Activated T-helper 1 cell treated with anti-CD3 and anti-CD28 coated beads, Interleukin-12 subunit alpha, Interleukin-12 subunit beta, Interleukin-2, Interleukin-4 antibody, amounts not matched to agents 30 ng/mL and 10 ng/mL and 1 ng/mL, durations not matched to agents 14 hours and 24 hours and 36 hours (primary cell): ENCODE measurements at regions not wholly inside any gene's neighbourhood (a gene's known extent, or its start where the extent isn't known, plus 50 kb on each side); places are given as distances from the start of the nearest gene placed in this dataset.

Experiments used
- DNase-seq: peaks from one replicate; pipeline ENCODE4 v3.0.0; 2021; ENCODE audit warnings: low spot score
- H3K27ac Mint-ChIP-seq: one replicate; pipeline ENCODE4 v1.8.0; 2021; ENCODE audit warnings: mild to moderate bottlenecking, mixed read lengths
- H3K27me3 Mint-ChIP-seq: one replicate; pipeline ENCODE4 v1.8.0; 2022; ENCODE audit warnings: mild to moderate bottlenecking, moderate library complexity, mixed read lengths; ENCODE audit not compliant: insufficient read depth
- H3K36me3 Mint-ChIP-seq: one replicate; pipeline ENCODE4 v1.8.0; 2021; ENCODE audit warnings: low read depth, mixed read lengths
- H3K4me1 Mint-ChIP-seq: one replicate; pipeline ENCODE4 v1.8.0; 2021; ENCODE audit warnings: low read depth, mixed read lengths
- H3K4me3 Mint-ChIP-seq: one replicate; pipeline ENCODE4 v1.8.0; 2021; ENCODE audit warnings: mild to moderate bottlenecking, moderate library complexity, mixed read lengths
- H3K9me3 Mint-ChIP-seq: one replicate; pipeline ENCODE4 v1.8.0; 2021; ENCODE audit warnings: mixed read lengths
- intact Hi-C: fragments of 100-400 bp; cut with micrococcal nuclease; formaldehyde crosslinking; loops from one replicate; pipeline ENCODE4 v1.15.1; 2024

DNA sequence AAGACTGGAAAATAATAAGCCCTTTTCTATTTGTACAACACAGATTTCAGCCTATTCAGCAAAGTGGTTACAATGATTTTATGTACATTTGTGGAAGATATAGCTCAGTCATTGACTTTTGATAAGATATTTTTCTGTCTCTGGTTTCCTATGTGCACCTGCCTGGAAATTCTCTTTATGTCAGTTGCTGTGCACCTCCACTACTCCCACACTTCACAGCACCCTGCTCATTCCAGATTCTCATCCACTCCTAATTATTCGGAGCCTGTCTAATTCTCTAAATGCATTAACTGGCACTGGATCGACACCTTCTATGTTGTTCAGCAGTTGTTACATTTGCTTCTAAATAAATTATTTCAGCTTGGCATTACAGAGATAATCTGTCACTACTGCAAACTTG lies 275.1 kb upstream of the RND3 start:
- intact Hi-C loops = no loop called here
- no peak for DNase-seq
- H3K27me3 Mint-ChIP-seq = no peaks in the 10 kb centered on the region
- no peaks in the 10 kb centered on the region for H3K36me3 Mint-ChIP-seq
- H3K27ac Mint-ChIP-seq = no peak overlapping the region
- no peaks in the 10 kb centered on the region for H3K4me1 Mint-ChIP-seq
- H3K4me3 Mint-ChIP-seq = no peak overlapping the region
- H3K9me3 Mint-ChIP-seq = no peaks in the 10 kb centered on the region

DNA sequence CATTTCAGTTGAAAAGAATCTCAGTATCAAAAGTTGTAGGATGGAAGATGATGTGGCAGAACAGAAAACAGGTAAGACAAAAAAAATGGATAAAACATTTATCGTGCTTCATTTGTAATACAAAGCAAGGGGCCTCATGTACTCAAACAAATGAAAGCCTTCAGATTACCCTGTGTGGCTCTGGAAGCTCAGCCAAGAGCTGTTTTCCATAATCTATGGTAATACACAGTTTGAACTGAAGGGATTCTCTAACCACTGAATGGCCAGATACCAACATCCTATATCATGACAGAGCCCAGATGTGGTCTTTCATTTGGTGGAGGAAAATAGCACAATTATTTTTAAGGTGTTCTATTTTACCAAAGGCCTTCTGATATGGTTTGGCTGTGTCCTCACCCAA lies 272.1 kb upstream of the RND3 start:
- no peak overlapping the region for H3K4me3 Mint-ChIP-seq
- intact Hi-C loops = no loop called here
- no peaks in the 10 kb centered on the region for H3K27me3 Mint-ChIP-seq
- no peak for DNase-seq
- no peak overlapping the region for H3K27ac Mint-ChIP-seq
- H3K36me3 Mint-ChIP-seq = no peaks in the 10 kb centered on the region
- no peaks in the 10 kb centered on the region for H3K9me3 Mint-ChIP-seq
- H3K4me1 Mint-ChIP-seq = no peaks in the 10 kb centered on the region

DNA sequence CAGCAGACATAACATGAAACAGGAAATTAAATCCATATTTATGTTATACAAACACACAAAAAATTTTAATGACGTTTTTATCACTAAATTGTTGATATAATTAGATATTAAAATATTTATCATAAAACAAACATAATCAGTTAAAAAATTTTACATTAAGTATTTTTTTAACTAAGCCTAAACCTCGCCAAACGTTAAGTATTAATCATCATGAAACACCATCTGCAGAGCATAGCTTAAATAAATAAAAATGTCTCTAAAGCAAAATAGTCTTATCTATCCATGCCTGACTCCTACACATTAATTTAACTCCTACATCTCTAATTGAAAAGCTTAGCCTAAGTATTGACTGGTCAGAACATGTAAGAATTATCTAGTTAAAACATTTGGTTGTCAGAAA lies 271.6 kb upstream of the RND3 start:
- Mint-ChIP-seq H3K27me3 (no peaks in the 10 kb centered on the region), H3K4me1 (no peaks in the 10 kb centered on the region), H3K9me3 (no peaks in the 10 kb centered on the region), H3K4me3 (no peak overlapping the region), H3K27ac (no peak overlapping the region), H3K36me3 (no peaks in the 10 kb centered on the region)
- intact Hi-C loops = no loop called here
- DNase-seq = no peak

DNA sequence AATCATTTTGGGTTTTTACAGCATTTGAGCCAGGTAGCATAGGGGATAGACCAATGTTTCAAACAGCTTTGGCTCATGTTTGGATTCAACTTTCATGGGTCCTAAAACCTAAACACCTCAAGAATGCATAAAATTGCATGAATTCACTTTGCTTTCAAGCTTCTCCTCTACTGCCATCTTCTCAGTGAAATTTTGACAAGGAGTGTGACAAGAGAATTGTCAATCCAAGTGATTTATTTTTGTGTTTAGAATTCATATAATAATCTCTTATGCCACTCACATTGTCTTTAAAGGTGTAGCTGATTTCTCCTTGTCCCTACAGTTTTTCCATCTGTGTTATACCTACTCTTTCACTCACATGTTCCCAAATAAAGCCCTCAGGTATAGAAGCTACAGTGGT lies 264.8 kb upstream of the RND3 start:
- no peak for DNase-seq
- Mint-ChIP-seq H3K4me1 (no peaks in the 10 kb centered on the region), H3K9me3 (no peaks in the 10 kb centered on the region), H3K27me3 (no peaks in the 10 kb centered on the region), H3K36me3 (no peaks in the 10 kb centered on the region), H3K4me3 (no peak overlapping the region), H3K27ac (no peak overlapping the region)
- intact Hi-C loops = no loop called here

DNA sequence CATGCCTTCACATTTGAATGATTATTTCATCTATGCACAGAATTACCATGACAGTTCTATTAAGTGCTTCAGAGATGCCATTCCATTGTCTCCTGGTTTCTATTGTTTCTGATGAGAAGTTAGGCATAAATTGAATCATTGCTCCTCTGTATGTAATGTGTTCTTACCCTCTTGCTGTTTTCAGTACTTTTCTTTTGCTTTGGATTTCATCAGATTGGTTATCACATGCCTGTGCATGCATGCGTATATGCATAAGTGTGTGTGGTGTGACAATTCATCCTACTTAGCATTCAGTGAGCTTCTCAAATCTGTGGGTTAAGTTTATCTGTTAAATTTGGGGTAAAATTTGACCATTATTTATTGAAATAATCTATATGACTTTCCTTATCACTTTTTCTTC lies 263.3 kb upstream of the RND3 start:
- DNase-seq = no peak
- Mint-ChIP-seq H3K27ac (no peak overlapping the region), H3K36me3 (no peaks in the 10 kb centered on the region), H3K4me3 (no peak overlapping the region), H3K27me3 (no peaks in the 10 kb centered on the region), H3K9me3 (no peaks in the 10 kb centered on the region), H3K4me1 (no peaks in the 10 kb centered on the region)
- intact Hi-C loops = no loop called here

DNA sequence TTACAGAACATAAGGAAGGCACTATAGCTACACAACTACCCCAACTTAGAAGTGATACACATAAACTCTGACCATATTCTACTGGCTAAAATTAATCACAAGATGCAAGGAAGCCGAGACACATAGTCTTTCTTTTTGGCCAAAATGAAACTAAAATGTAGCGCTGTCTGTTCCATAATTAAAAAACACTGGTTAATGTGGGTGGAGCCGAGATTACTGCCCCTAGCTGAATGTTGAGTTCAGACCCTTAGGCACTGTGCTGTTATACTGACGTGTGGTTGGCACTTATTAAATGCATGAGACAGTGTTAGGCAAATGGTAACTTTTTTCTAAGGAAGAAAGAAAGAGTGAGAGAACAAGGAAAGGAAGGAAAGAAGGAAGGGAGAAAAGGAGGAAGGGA lies 254.6 kb upstream of the RND3 start:
- H3K4me3 Mint-ChIP-seq = no peak overlapping the region
- no peaks in the 10 kb centered on the region for H3K9me3 Mint-ChIP-seq
- H3K36me3 Mint-ChIP-seq = no peaks in the 10 kb centered on the region
- intact Hi-C loops = no loop called here
- H3K27me3 Mint-ChIP-seq = no peaks in the 10 kb centered on the region
- no peak overlapping the region for H3K27ac Mint-ChIP-seq
- no peaks in the 10 kb centered on the region for H3K4me1 Mint-ChIP-seq
- DNase-seq = no peak

DNA sequence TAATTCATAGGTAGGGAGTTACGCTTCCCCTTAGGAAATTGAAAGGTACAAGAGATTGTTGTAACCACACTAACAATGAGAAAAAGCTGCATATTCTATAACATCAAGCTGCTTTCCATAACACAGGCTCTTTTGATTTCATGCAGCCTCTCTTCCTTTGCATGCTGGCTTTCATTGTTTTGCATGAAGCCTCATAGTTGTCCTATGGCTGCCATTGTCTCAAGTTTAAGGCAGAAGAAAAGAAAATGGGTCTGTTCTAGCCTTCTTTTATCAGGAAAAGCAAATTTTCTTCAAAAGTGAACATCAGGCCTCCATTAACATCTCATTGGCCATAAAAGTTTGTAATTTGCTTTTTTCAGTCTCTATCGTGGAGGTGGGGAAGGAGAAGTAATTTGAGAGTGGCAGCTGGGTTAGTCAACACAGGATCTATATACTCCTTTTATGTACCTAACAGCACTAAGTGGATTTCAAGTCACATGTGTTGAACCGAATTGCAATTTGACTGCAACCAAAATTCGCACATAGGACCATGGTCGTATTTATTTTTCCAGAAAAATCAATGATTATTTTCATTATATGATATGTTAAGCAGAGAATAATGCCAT lies 248.5 kb upstream of the RND3 start:
- DNase-seq = no peak
- Mint-ChIP-seq H3K9me3 (no peaks in the 10 kb centered on the region), H3K27ac (no peak overlapping the region), H3K27me3 (no peaks in the 10 kb centered on the region), H3K4me3 (no peak overlapping the region), H3K4me1 (no peaks in the 10 kb centered on the region), H3K36me3 (no peaks in the 10 kb centered on the region)
- intact Hi-C loops = no loop called here

DNA sequence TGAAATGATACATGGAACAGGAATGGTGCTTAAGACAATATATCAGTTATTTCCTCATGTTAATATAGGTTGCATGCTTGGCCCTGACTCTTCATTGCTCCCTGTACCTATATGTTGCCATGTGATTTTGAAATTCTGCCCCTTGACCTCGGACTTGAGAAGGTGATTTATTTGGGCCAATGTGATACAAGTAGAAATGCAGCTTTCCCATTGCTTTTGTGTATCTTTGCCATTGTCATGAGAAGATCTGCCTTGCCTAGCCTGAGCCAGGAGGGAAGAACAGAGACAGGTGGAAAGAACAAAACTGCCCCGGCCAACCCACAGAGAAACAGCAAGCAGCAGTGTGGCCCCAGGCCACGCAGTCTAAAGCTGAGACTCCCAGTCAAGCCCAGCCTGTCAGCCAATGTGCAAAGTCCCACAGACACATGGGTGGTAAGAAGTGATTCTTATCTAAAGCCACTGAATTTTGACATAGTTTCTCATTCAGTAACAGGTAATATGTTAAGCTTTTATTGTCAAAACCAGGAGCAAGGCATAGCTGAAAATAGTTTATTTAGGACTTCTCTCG lies 245.7 kb upstream of the RND3 start:
- DNase-seq = no peak
- Mint-ChIP-seq H3K4me3 (no peak overlapping the region), H3K36me3 (no peaks in the 10 kb centered on the region), H3K9me3 (no peaks in the 10 kb centered on the region), H3K27ac (no peak overlapping the region), H3K4me1 (no peaks in the 10 kb centered on the region), H3K27me3 (no peaks in the 10 kb centered on the region)
- intact Hi-C loops = no loop called here

DNA sequence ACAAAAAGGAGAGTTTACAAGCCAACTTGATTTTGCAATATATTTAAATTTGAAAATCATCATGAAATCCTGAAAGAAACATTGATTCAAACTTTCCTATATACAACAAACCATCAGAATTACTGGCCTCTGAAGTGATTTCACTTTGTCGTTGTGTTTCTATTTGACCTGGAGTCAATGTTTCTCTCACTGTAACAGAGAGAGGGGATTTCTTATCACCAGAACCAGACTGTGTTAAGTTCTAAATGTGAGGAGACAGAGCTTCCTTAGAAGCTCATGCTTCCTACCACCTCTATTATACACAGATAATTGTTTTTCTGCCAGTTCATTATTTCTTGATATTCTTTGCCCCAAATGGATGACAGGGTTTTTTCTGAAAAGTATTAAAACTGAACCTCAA lies 245.0 kb upstream of the RND3 start:
- intact Hi-C loops = no loop called here
- Mint-ChIP-seq H3K27ac (no peak overlapping the region), H3K9me3 (no peaks in the 10 kb centered on the region), H3K36me3 (no peaks in the 10 kb centered on the region), H3K27me3 (no peaks in the 10 kb centered on the region), H3K4me3 (no peak overlapping the region), H3K4me1 (no peaks in the 10 kb centered on the region)
- no peak for DNase-seq

DNA sequence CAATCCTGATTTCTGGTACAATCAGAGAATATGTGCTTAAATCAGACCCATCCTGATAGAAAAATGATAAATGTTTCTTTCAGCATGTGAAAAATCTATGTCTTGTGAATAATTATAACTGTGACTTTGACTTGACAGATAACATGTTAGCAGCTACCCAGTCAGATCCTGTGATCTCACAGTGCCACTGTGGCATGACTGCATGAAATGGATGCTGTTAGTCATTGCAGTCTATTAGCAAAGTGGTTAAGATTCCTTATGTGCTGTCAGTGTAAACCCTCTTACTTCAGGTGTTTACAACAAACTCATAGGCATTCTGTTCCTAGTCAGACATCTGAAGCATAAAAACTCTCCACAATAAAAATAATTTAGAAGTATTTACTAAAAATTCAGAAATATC lies 244.6 kb upstream of the RND3 start:
- Mint-ChIP-seq H3K36me3 (no peaks in the 10 kb centered on the region), H3K9me3 (no peaks in the 10 kb centered on the region), H3K4me1 (no peaks in the 10 kb centered on the region), H3K27me3 (no peaks in the 10 kb centered on the region), H3K27ac (no peak overlapping the region), H3K4me3 (no peak overlapping the region)
- intact Hi-C loops = no loop called here
- DNase-seq = no peak

DNA sequence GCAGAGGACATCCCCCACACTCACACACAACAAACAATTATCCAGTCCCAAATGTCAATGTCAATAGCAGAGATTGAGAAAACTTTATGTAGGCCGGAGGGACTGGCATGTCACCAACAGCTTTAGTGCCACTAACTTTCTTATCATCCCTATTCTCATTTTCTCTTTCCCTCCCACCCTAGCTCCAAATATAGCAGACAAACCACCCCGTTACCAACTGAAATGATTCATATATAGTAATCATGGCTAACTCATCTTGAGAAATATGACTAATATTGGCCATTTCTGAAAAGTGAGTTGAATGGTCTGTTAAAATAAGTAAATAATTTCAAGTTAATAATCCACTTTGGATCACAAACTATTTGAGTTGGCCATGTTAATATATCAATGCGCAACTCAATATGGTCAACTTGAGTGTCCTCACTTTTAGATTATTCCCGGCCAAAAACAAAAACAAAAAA lies 242.1 kb upstream of the RND3 start:
- Mint-ChIP-seq H3K36me3 (no peaks in the 10 kb centered on the region), H3K27me3 (no peaks in the 10 kb centered on the region), H3K4me3 (no peak overlapping the region), H3K4me1 (no peaks in the 10 kb centered on the region), H3K27ac (no peak overlapping the region), H3K9me3 (no peaks in the 10 kb centered on the region)
- intact Hi-C loops = no loop called here
- DNase-seq = no peak

DNA sequence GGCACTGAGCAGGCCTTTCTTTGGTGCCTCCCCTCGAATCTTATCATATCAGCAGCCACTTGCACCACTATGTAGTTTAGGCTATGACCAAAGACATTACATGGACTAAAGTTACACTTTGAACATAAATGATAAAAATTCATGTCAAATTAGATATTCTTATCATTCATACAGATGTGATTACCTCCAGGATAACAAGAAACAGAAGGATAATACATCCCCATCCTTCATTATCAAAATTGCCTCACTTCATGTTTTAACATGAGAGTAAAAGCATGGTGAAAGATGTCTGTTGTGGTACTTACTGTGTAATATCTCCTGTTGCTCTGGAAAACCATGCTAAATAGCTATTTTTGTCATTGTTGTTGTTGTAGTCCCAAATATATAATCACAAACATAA lies 230.8 kb upstream of the RND3 start:
- no peaks in the 10 kb centered on the region for H3K36me3 Mint-ChIP-seq
- no peak overlapping the region for H3K4me3 Mint-ChIP-seq
- H3K27ac Mint-ChIP-seq = no peak overlapping the region
- no peak for DNase-seq
- intact Hi-C loops = no loop called here
- H3K4me1 Mint-ChIP-seq = no peaks in the 10 kb centered on the region
- H3K9me3 Mint-ChIP-seq = no peaks in the 10 kb centered on the region
- H3K27me3 Mint-ChIP-seq = peaks cover 4% of the 10 kb centered on the region

DNA sequence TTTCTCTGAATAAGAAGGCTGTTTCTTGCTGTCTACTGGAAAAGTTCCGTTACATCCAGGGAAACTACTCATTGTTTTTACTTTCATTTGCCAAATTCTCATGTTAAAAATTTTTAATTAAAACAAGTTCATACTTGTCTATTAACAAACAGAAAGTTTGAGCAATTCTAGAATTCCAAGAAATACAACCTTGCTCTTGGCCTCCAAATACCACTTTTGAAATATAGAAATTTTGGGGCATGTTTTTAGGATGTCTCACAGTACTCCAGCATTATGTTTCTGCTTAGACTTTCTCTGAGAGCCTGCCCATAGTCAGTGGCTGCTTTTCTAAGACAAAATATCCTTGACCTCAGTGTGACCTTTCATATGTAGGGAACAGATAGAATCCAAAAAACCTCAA lies 228.7 kb upstream of the RND3 start:
- Mint-ChIP-seq H3K36me3 (no peaks in the 10 kb centered on the region), H3K9me3 (no peaks in the 10 kb centered on the region), H3K27me3 (peaks cover 4% of the 10 kb centered on the region), H3K4me3 (no peak overlapping the region), H3K27ac (no peak overlapping the region), H3K4me1 (no peaks in the 10 kb centered on the region)
- intact Hi-C loops = no loop called here
- no peak for DNase-seq

DNA sequence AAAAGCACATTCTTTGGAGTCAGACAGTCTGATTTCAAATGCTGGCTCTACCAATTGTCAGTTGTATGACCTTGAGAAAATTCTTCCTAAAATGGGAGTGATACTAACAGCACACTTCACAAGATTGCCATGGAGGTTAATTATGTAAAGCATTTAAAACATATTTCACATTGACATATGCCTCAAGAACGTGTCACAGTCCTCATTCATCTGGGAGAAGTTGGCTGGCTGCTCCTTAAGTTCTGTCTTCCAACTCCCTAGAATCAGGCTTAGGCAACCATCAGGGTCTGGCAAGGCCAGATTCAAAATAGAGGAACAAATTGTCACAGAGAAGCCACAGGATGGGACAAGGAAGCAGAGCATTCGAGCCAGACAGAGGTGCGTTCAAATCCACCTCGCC lies 228.0 kb upstream of the RND3 start:
- H3K27ac Mint-ChIP-seq = no peak overlapping the region
- no peak overlapping the region for H3K4me3 Mint-ChIP-seq
- intact Hi-C loops = no loop called here
- H3K27me3 Mint-ChIP-seq = peaks cover 4% of the 10 kb centered on the region
- no peaks in the 10 kb centered on the region for H3K36me3 Mint-ChIP-seq
- H3K9me3 Mint-ChIP-seq = no peaks in the 10 kb centered on the region
- DNase-seq = no peak
- H3K4me1 Mint-ChIP-seq = no peaks in the 10 kb centered on the region
